Fibroblast of lung (primary cell): ENCODE measurements at regions not wholly inside any gene's neighbourhood (a gene's known extent, or its start where the extent isn't known, plus 50 kb on each side); places are given as distances from the start of the nearest gene placed in this dataset.
"Not testable (repeated sequence)": the region's sequence is repeated elsewhere in the genome, so short reads cannot be mapped to it uniquely, and the experiment has no call there.

Source experiments
- EZH2 ChIP-seq: IDR thresholded peaks from 2 replicates; pipeline ENCODE4 v1.5.1; 2012; ENCODE audit warnings: low read length, control low read depth, mild to moderate bottlenecking; ENCODE audit errors: missing control alignments
- TF ChIP-seq, protein P1 (sequence below), 2 donors: IDR thresholded peaks in 1 of 2; conservative IDR thresholded peaks in 1 of 2; 1 replicate in 1 of 2; 2 replicates in 1 of 2; pipeline ENCODE4 v1.5.1; 2011 to 2012; ENCODE audit warnings: low read length in 2 of 2, control low read depth in 1 of 2, inconsistent platforms in 1 of 2, low read depth in 1 of 2, mild to moderate bottlenecking in 1 of 2

DNA sequence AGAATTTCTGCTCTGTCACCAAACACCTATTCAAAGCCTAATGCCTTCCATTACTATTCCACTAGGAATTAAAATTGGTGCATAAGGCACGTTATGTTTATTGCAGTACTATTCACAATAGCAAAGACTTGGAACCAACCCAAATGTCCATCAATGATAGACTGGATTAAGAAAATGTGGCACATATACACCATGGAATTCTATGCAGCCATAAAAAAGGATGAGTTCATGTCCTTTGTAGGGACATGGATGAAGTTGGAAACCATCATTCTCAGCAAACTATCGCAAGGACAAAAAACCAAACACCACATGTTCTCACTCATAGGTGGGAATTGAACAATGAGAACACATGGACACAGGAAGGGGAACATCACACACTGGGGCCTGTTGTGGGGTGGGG is 902.1 kb downstream of the UQCRFS1 start:
- TF ChIP-seq, protein P1, sequence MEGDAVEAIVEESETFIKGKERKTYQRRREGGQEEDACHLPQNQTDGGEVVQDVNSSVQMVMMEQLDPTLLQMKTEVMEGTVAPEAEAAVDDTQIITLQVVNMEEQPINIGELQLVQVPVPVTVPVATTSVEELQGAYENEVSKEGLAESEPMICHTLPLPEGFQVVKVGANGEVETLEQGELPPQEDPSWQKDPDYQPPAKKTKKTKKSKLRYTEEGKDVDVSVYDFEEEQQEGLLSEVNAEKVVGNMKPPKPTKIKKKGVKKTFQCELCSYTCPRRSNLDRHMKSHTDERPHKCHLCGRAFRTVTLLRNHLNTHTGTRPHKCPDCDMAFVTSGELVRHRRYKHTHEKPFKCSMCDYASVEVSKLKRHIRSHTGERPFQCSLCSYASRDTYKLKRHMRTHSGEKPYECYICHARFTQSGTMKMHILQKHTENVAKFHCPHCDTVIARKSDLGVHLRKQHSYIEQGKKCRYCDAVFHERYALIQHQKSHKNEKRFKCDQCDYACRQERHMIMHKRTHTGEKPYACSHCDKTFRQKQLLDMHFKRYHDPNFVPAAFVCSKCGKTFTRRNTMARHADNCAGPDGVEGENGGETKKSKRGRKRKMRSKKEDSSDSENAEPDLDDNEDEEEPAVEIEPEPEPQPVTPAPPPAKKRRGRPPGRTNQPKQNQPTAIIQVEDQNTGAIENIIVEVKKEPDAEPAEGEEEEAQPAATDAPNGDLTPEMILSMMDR (conservative IDR thresholded peaks at IDR 0.05 in 1 of 2, IDR thresholded peaks at IDR 0.05 in 1 of 2; ENCODE audit: low read depth in 1 of 2, low read length in 2 of 2): not testable (repeated sequence)
- TF ChIP-seq EZH2: not testable (repeated sequence)
